Loucy (cell line): ENCODE measurements at regions not wholly inside any gene's neighbourhood (a gene's known extent, or its start where the extent isn't known, plus 50 kb on each side); places are given as distances from the start of the nearest gene placed in this dataset.
A peak's percentile ranks its signal among the peaks of the same experiment; 100 is the strongest.
"Not testable (repeated sequence)": the region's sequence is repeated elsewhere in the genome, so short reads cannot be mapped to it uniquely, and the experiment has no call there.

ENCODE experiments used
- H2AFZ ChIP-seq: fragments of 200-600 bp; sonication (generic); 2 replicates; pipeline ENCODE4 v1.6.0; 2016; ENCODE audit warnings: antibody characterized with exemption, mild to moderate bottlenecking, low read length, moderate library complexity
- H3F3A ChIP-seq: fragments of 200-600 bp; 2 replicates; pipeline ENCODE4 v1.6.0; 2016; ENCODE audit warnings: antibody characterized with exemption, low read depth, mild to moderate bottlenecking
- H3K27me3 ChIP-seq: fragments of 200-600 bp; sonication (generic); 2 replicates; pipeline ENCODE4 v1.6.1; 2014; ENCODE audit warnings: low read length, mild to moderate bottlenecking; ENCODE audit not compliant: insufficient read depth, poor library complexity, severe bottlenecking
- H3K36me3 ChIP-seq: fragments of 200-600 bp; sonication (generic); 2 replicates; pipeline ENCODE4 v1.6.1; 2016; ENCODE audit warnings: low read length; ENCODE audit not compliant: insufficient read depth
- H3K4me1 ChIP-seq: fragments of 200-600 bp; sonication (generic); 2 replicates; pipeline ENCODE4 v1.5.1; 2014; ENCODE audit warnings: low read length, mild to moderate bottlenecking; ENCODE audit not compliant: insufficient read depth, poor library complexity, severe bottlenecking
- H3K4me2 ChIP-seq: fragments of 200-600 bp; sonication (generic); 2 replicates; pipeline ENCODE4 v1.6.0; 2014; ENCODE audit warnings: antibody characterized with exemption, low read length, low read depth, mild to moderate bottlenecking; ENCODE audit not compliant: poor library complexity, severe bottlenecking
- H3K4me3 ChIP-seq: fragments of 200-600 bp; sonication (generic); 2 replicates; pipeline ENCODE4 v1.5.1; 2014; ENCODE audit warnings: low read length, mild to moderate bottlenecking, mixed read lengths; ENCODE audit not compliant: poor library complexity, severe bottlenecking
- H3K79me2 ChIP-seq: fragments of 200-600 bp; sonication (generic); 2 replicates; pipeline ENCODE4 v1.6.1; 2014; ENCODE audit warnings: low read length; ENCODE audit not compliant: insufficient read depth
- H3K9ac ChIP-seq: fragments of 200-600 bp; sonication (generic); 2 replicates; pipeline ENCODE4 v1.6.0; 2014; ENCODE audit warnings: mild to moderate bottlenecking, low read depth, low read length, moderate library complexity; ENCODE audit not compliant: poor library complexity, severe bottlenecking
- H3K9me2 ChIP-seq: fragments of 200-600 bp; sonication (generic); replicated peaks from 2 replicates; pipeline ENCODE4 v1.6.1; 2016; ENCODE audit warnings: low read depth, low read length, mixed read lengths
- H3K9me3 ChIP-seq: fragments of 200-600 bp; sonication (generic); 2 replicates; pipeline ENCODE4 v1.6.1; 2014; ENCODE audit warnings: mild to moderate bottlenecking, antibody characterized with exemption, low read length, low read depth; ENCODE audit not compliant: insufficient read depth
- H4K20me1 ChIP-seq: fragments of 200-600 bp; sonication (generic); 2 replicates; pipeline ENCODE4 v1.6.0; 2014; ENCODE audit warnings: antibody characterized with exemption, low read length, mild to moderate bottlenecking; ENCODE audit not compliant: insufficient read depth, poor library complexity, severe bottlenecking
- CTCF ChIP-seq: fragments of 200-600 bp; sonication (generic); conservative IDR thresholded peaks from 2 replicates; pipeline ENCODE4 v1.5.1; 2014; ENCODE audit warnings: mild to moderate bottlenecking, antibody characterized with exemption, low read length
- EZH2phosphoT487 ChIP-seq: fragments of 200-600 bp; IDR thresholded peaks from 2 replicates; pipeline ENCODE4 v1.6.1; 2018; ENCODE audit warnings: antibody characterized with exemption, mild to moderate bottlenecking, moderate library complexity, borderline replicate concordance

- H2AFZ ChIP-seq: no peak overlapping the region
- TF ChIP-seq CTCF (no peak), EZH2phosphoT487 (no peak)
- peaks cover 30% of the 10 kb centered on the region for H3K4me1 ChIP-seq
- no peak overlapping the region for H3K9ac ChIP-seq
- peaks cover 6% of the 10 kb centered on the region for H3F3A ChIP-seq
- no peaks in the 10 kb centered on the region for H3K36me3 ChIP-seq
- no peak overlapping the region for H3K4me2 ChIP-seq
- H3K9me2 ChIP-seq: no peaks in the 10 kb centered on the region
- H3K4me3 ChIP-seq: no peak overlapping the region
- peaks cover 24% of the 10 kb centered on the region for H3K9me3 ChIP-seq
- H3K79me2 ChIP-seq: no peaks in the 10 kb centered on the region
- H3K27me3 ChIP-seq: no peaks in the 10 kb centered on the region
- H4K20me1 ChIP-seq: no peaks in the 10 kb centered on the region
These were observed 203.8 kb downstream of the TPRG1 start for GRCh38 chr3:189375532-189375931.

- TF ChIP-seq EZH2phosphoT487 (no peak), CTCF (no peak)
- Histone ChIP-seq H3K4me3 (no peak overlapping the region), H3K9me2 (no peaks in the 10 kb centered on the region), H3K9me3 (peaks cover under 1% of the 10 kb centered on the region; the same call in 1 of the 2 replicates), H3K36me3 (no peaks in the 10 kb centered on the region), H3K27me3 (no peaks in the 10 kb centered on the region), H3K4me2 (no peak overlapping the region), H2AFZ (peak overlapping the region; percentile 50), H3F3A (no peaks in the 10 kb centered on the region), H4K20me1 (no peaks in the 10 kb centered on the region), H3K79me2 (no peaks in the 10 kb centered on the region), H3K4me1 (no peaks in the 10 kb centered on the region), H3K9ac (no peak overlapping the region)
These were observed 211.9 kb downstream of the TPRG1 start for GRCh38 chr3:189383630-189384029.

- H3K9ac ChIP-seq, H4K20me1 ChIP-seq, H3K36me3 ChIP-seq, H3K4me1 ChIP-seq, H3K9me3 ChIP-seq, H3K4me3 ChIP-seq, H3K4me2 ChIP-seq, H3K9me2 ChIP-seq, H3K27me3 ChIP-seq, H2AFZ ChIP-seq, H3F3A ChIP-seq, H3K79me2 ChIP-seq: not testable (repeated sequence)
These were observed 214.1 kb downstream of the TPRG1 start for GRCh38 chr3:189385880-189386279.

- TF ChIP-seq CTCF (no peak), EZH2phosphoT487 (no peak)
- Histone ChIP-seq H3K79me2 (no peaks in the 10 kb centered on the region), H3K4me2 (no peak overlapping the region), H3K9ac (no peak overlapping the region), H3K9me2 (no peaks in the 10 kb centered on the region), H3F3A (no peaks in the 10 kb centered on the region), H2AFZ (no peak overlapping the region), H4K20me1 (no peaks in the 10 kb centered on the region), H3K27me3 (no peaks in the 10 kb centered on the region), H3K4me3 (no peak overlapping the region), H3K9me3 (no peaks in the 10 kb centered on the region; the same call in 1 of the 2 replicates), H3K36me3 (no peaks in the 10 kb centered on the region), H3K4me1 (peaks cover 6% of the 10 kb centered on the region)
These were observed 215.0 kb downstream of the TPRG1 start for GRCh38 chr3:189386739-189387138.
